GM23338 (cell line): ENCODE measurements at regions not wholly inside any gene's neighbourhood (a gene's known extent, or its start where the extent isn't known, plus 50 kb on each side); places are given as distances from the start of the nearest gene placed in this dataset.
A peak's percentile ranks its signal among the peaks of the same experiment; 100 is the strongest.

Experiments used
- ATAC-seq: fragments of 200-7000 bp; cut with Tn5 transposase; 3 replicates; pipeline ENCODE4 v1.9.1; 2020
- DNase-seq: peaks from one replicate; pipeline ENCODE4 v3.0.0-alpha.2; 2015; ENCODE audit warnings: low spot score
- H2AFZ ChIP-seq: fragments of 200-600 bp; sonication (generic); 2 replicates; pipeline ENCODE4 v1.8.0; 2016; ENCODE audit warnings: antibody characterized with exemption, mild to moderate bottlenecking, moderate library complexity
- H3F3A ChIP-seq: fragments of 200-600 bp; sonication (generic); replicated peaks from 2 replicates; pipeline ENCODE4 v1.8.0; 2017; ENCODE audit warnings: antibody characterized with exemption, mixed run types, low read depth
- H3K27ac ChIP-seq: fragments of 200-600 bp; sonication (generic); 2 replicates; pipeline ENCODE4 v1.6.1; 2016; ENCODE audit warnings: low read depth
- H3K27me3 ChIP-seq: fragments of 200-600 bp; sonication (generic); 2 replicates; pipeline ENCODE4 v1.8.0; 2016; ENCODE audit warnings: mild to moderate bottlenecking, mixed run types, moderate library complexity; ENCODE audit not compliant: insufficient read depth
- H3K36me3 ChIP-seq: fragments of 200-600 bp; sonication (generic); 2 replicates; pipeline ENCODE4 v1.8.0; 2016; ENCODE audit warnings: mild to moderate bottlenecking; ENCODE audit not compliant: insufficient read depth
- H3K4me1 ChIP-seq: fragments of 200-600 bp; sonication (generic); 2 replicates; pipeline ENCODE4 v1.8.0; 2016; ENCODE audit warnings: mild to moderate bottlenecking, moderate library complexity; ENCODE audit not compliant: insufficient read depth
- H3K4me2 ChIP-seq: fragments of 200-600 bp; sonication (generic); 2 replicates; pipeline ENCODE4 v1.7.1; 2017; ENCODE audit warnings: mixed run types
- H3K4me3 ChIP-seq: fragments of 200-600 bp; sonication (generic); 2 replicates; pipeline ENCODE4 v1.6.1; 2016; ENCODE audit warnings: mixed run types
- H3K79me2 ChIP-seq: fragments of 200-600 bp; sonication (generic); replicated peaks from 2 replicates; pipeline ENCODE4 v1.8.0; 2017; ENCODE audit warnings: mild to moderate bottlenecking; ENCODE audit not compliant: insufficient read depth
- H3K9me2 ChIP-seq: fragments of 200-600 bp; sonication (generic); 2 replicates; pipeline ENCODE4 v1.8.0; 2017; ENCODE audit not compliant: insufficient read depth
- H4K20me1 ChIP-seq: fragments of 200-600 bp; sonication (generic); replicated peaks from 2 replicates; pipeline ENCODE4 v1.8.0; 2017; ENCODE audit warnings: mild to moderate bottlenecking; ENCODE audit not compliant: insufficient read depth
- H3K27ac Mint-ChIP-seq: 2 replicates; pipeline ENCODE4 v1.8.0; 2020; ENCODE audit warnings: inconsistent platforms, mild to moderate bottlenecking, moderate library complexity, mixed read lengths
- H3K27me3 Mint-ChIP-seq: 3 replicates; pipeline ENCODE4 v1.8.0; 2022; ENCODE audit warnings: low read depth, mild to moderate bottlenecking, moderate library complexity, mixed read lengths, inconsistent platforms; ENCODE audit not compliant: insufficient read depth, poor library complexity
- H3K36me3 Mint-ChIP-seq: 3 replicates; pipeline ENCODE4 v1.8.0; 2021; ENCODE audit warnings: low read depth, mild to moderate bottlenecking, inconsistent platforms, moderate library complexity, mixed read lengths
- H3K4me1 Mint-ChIP-seq: 3 replicates; pipeline ENCODE4 v1.8.0; 2020; ENCODE audit warnings: mild to moderate bottlenecking, inconsistent platforms, mixed read lengths
- H3K4me3 Mint-ChIP-seq: 3 replicates; pipeline ENCODE4 v1.8.0; 2021; ENCODE audit warnings: moderate library complexity, mild to moderate bottlenecking, inconsistent platforms, mixed read lengths
- H3K9me3 Mint-ChIP-seq: 3 replicates; pipeline ENCODE4 v1.8.0; 2020; ENCODE audit warnings: moderate library complexity, mild to moderate bottlenecking, inconsistent platforms, mixed read lengths
- CREB1 ChIP-seq: fragments of 250-450 bp; sonication (Bioruptor Pico); IDR thresholded peaks from 2 replicates; pipeline ENCODE4 v1.5.0; 2020; ENCODE audit warnings: low read depth, mild to moderate bottlenecking, moderate library complexity
- CTCF ChIP-seq, 2 experiments: fragments of 200-600 bp in 1 of 2; sonication (generic) in 1 of 2; conservative IDR thresholded peaks; 2 replicates each; pipeline versions ENCODE4 v1.5.1 to v1.6.1; 2016 to 2017; ENCODE audit warnings: antibody characterized with exemption in 2 of 2, low read depth in 2 of 2, mild to moderate bottlenecking in 2 of 2, moderate library complexity in 1 of 2
- ETS1 ChIP-seq: IDR thresholded peaks from 2 replicates; pipeline ENCODE4 v1.6.1; 2016; ENCODE audit warnings: antibody characterized with exemption
- EZH2 ChIP-seq: fragments of 200-600 bp; sonication (generic); IDR thresholded peaks from one replicate; pipeline ENCODE4 v1.8.0; 2017; ENCODE audit warnings: antibody characterized with exemption, mild to moderate bottlenecking, low read depth; ENCODE audit not compliant: unreplicated experiment
- EZH2phosphoT487 ChIP-seq: fragments of 200-600 bp; sonication (generic); IDR thresholded peaks from one replicate; pipeline ENCODE4 v1.8.1; 2018; ENCODE audit warnings: antibody characterized with exemption; ENCODE audit not compliant: unreplicated experiment
- STAT1 ChIP-seq: IDR thresholded peaks from one replicate; pipeline ENCODE4 v1.6.1; 2016; ENCODE audit warnings: antibody characterized with exemption; ENCODE audit not compliant: unreplicated experiment
- ZNF114 ChIP-seq: fragments of 250-450 bp; sonication (Bioruptor Pico); IDR thresholded peaks from 2 replicates; pipeline ENCODE4 v1.5.0; 2020; ENCODE audit warnings: mild to moderate bottlenecking, moderate library complexity
- ZNF331 ChIP-seq: fragments of 250-450 bp; sonication (Bioruptor Pico); IDR thresholded peaks from 2 replicates; pipeline ENCODE4 v1.5.0; 2020; ENCODE audit warnings: low read depth, mild to moderate bottlenecking, moderate library complexity

- no peak for TF ChIP-seq EZH2
These were observed 175.1 kb downstream of the CXCL12 start (continued) for GRCh38 chr10:44209811-44210210.

GRCh38 chr10:44207160-44207559, 177.7 kb downstream of the CXCL12 start:
- no peak overlapping the region for H3K27ac ChIP-seq
- H3K36me3 Mint-ChIP-seq, result peaks cover 6% of the 10 kb centered on the region; the same call in 2 of the 3 replicates
- no peak for TF ChIP-seq ZNF331 (CRISPR knock-in tag)
- H3K79me2 ChIP-seq, result no peaks in the 10 kb centered on the region
- H3K4me3 ChIP-seq, result no peak overlapping the region
- H3F3A ChIP-seq, result no peaks in the 10 kb centered on the region
- H4K20me1 ChIP-seq, result no peaks in the 10 kb centered on the region
- peaks cover 8% of the 10 kb centered on the region; the same call in 1 of the 2 replicates for H3K4me1 ChIP-seq
- peaks cover 13% of the 10 kb centered on the region for H3K4me1 Mint-ChIP-seq
- H2AFZ ChIP-seq, result peak overlapping the region; percentile 38; the same call in 1 of the 2 replicates
- peaks cover 9% of the 10 kb centered on the region; the same call in 2 of the 3 replicates for H3K9me3 Mint-ChIP-seq
- H3K27ac Mint-ChIP-seq, result no peak overlapping the region
- no peak overlapping the region for H3K4me2 ChIP-seq
- H3K4me3 Mint-ChIP-seq, result no peak overlapping the region
- no peaks in the 10 kb centered on the region for H3K27me3 ChIP-seq
- no peaks in the 10 kb centered on the region for H3K27me3 Mint-ChIP-seq
- no peak for ATAC-seq
- no peak for DNase-seq
- H3K36me3 ChIP-seq, result no peaks in the 10 kb centered on the region
- no peaks in the 10 kb centered on the region for H3K9me2 ChIP-seq

- no peak for TF ChIP-seq ZNF114 (CRISPR knock-in tag)
- TF ChIP-seq EZH2, result no peak
- no peak for TF ChIP-seq ZNF331 (CRISPR knock-in tag)
- TF ChIP-seq ETS1, result no peak
- Histone ChIP-seq H3K36me3 (no peaks in the 10 kb centered on the region), H3K27me3 (no peaks in the 10 kb centered on the region), H3K79me2 (no peaks in the 10 kb centered on the region), H3K27ac (no peak overlapping the region), H4K20me1 (no peaks in the 10 kb centered on the region), H3K4me3 (no peak overlapping the region), H3K4me1 (peaks cover 8% of the 10 kb centered on the region; the same call in 1 of the 2 replicates), H3F3A (no peaks in the 10 kb centered on the region), H3K4me2 (no peak overlapping the region), H2AFZ (peak overlapping the region; percentile 66; the same call in 1 of the 2 replicates), H3K9me2 (no peaks in the 10 kb centered on the region)
- no peak for DNase-seq
- H3K9me3 Mint-ChIP-seq, result peaks cover 13% of the 10 kb centered on the region; the same call in 2 of the 3 replicates
- peaks cover 13% of the 10 kb centered on the region for H3K4me1 Mint-ChIP-seq
- H3K36me3 Mint-ChIP-seq, result peaks cover 8% of the 10 kb centered on the region; the same call in 2 of the 3 replicates
- H3K4me3 Mint-ChIP-seq, result no peak overlapping the region
- H3K27ac Mint-ChIP-seq, result no peak overlapping the region
- ATAC-seq, result no peak
- H3K27me3 Mint-ChIP-seq, result no peaks in the 10 kb centered on the region
These were observed 178.6 kb downstream of the CXCL12 start for GRCh38 chr10:44206127-44206818.

- H3K4me1 Mint-ChIP-seq, result peaks cover 11% of the 10 kb centered on the region
- no peaks in the 10 kb centered on the region for H3K27me3 Mint-ChIP-seq
- Histone ChIP-seq H3K27me3 (no peaks in the 10 kb centered on the region), H2AFZ (peak overlapping the region; percentile 32; the same call in 1 of the 2 replicates), H3K4me2 (0 out of 2 replicates have a peak overlapping the region, but pooled peaks have one; percentile 28), H3K4me3 (no peak overlapping the region), H3K4me1 (peaks cover 8% of the 10 kb centered on the region; the same call in 1 of the 2 replicates), H3K27ac (no peak overlapping the region), H3K9me2 (0 out of 2 replicates have a peak, but pooled peaks cover under 1% of the 10 kb centered on the region), H4K20me1 (no peaks in the 10 kb centered on the region), H3F3A (no peaks in the 10 kb centered on the region), H3K79me2 (no peaks in the 10 kb centered on the region), H3K36me3 (no peaks in the 10 kb centered on the region)
- H3K36me3 Mint-ChIP-seq, result peaks cover 8% of the 10 kb centered on the region; the same call in 2 of the 3 replicates
- DNase-seq (no peak), ATAC-seq (peak; percentile 51; the same call in 2 of the 3 replicates)
- no peak overlapping the region for H3K27ac Mint-ChIP-seq
- no peak overlapping the region for H3K4me3 Mint-ChIP-seq
- H3K9me3 Mint-ChIP-seq, result peaks cover 17% of the 10 kb centered on the region
- TF ChIP-seq CTCF (conservative IDR thresholded peaks at IDR 0.05; ENCODE audit: low read depth in 2 of 2) (no peak), CREB1 (CRISPR knock-in tag) (no peak), EZH2phosphoT487 (no peak), ZNF331 (CRISPR knock-in tag) (no peak), STAT1 (no peak)
These were observed 179.8 kb downstream of the CXCL12 start for GRCh38 chr10:44205067-44205466.
